Right lung (tissue), 2 donors: ENCODE measurements at regions not wholly inside any gene's neighbourhood (a gene's known extent, or its start where the extent isn't known, plus 50 kb on each side); places are given as distances from the start of the nearest gene placed in this dataset.
"Not testable (repeated sequence)": the region's sequence is repeated elsewhere in the genome, so short reads cannot be mapped to it uniquely, and the experiment has no call there.

Source experiments
- DNase-seq, 2 donors: peaks; one replicate each; pipeline ENCODE4 v3.0.0-alpha.2; 2013

DNA sequence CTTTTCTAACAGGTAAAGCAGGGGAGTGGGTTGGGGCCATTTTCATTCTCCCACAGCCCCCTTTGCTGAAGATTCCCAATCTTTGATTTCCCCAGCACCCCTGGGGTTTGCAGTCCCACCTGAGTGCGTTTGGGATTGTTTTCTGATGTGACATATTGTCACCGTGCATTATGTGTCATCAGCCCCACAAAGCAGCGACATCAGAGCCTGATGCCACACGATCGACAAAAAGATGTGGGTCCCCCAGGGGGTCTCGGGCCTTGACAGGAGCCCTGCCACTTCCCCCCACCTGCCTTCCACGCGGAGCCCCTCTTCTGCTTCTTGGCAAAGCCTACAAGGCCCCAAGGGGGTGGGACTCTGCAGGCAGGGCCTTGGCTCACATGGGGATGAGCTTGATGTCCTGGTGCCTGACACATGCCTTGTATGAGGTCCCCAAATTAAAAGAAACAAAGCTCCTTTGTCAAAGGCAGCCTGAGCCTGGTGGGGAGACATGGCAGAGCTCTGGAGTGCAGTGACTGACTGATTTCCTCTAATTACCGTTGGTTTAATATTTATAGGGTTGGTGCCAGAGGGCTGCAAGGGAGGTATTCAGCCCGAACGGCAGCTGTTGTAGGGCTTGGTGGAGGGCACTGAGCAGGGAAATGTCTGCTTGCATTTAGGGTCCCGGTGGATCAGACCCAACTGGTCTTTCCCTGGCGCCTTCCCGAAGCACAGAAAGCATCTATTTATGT, 149.2 kb downstream of the MIAT start:
- no peak for DNase-seq

DNA sequence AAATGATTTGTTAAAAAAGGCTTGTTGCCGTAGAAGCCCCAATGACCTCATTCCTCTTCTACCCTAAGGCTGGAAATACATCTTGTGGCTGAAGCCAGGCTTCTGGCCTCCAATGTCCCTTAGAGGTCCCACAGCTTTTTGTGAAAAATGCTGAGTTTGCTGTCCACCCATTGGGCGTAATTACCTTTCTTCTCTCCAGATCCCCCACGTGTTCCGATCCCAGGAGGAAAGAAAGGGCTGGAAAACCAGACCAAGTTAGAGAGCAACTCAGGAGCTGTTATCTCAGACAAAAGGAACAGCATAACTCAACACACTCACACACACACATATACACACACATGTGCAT, 154.2 kb downstream of the MIAT start:
- no peak for DNase-seq

DNA sequence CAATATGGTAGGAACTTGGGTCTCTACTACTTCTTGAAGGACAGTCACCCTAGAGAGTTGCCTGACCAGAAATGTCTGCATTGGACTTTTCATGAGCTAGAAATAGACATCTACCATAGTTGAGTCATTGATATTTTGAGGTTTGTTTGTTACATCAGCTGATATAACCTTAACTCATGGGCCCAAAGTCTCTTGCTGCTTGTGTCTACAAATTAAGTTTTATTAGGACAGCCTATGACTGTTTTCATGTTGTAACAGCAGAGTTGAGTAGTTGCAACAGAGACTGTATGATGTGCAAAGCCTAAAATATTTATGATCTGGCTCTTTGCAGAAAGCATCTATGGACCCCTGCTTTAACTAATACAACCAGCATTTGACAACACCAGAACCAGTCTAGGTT, 155.3 kb downstream of the MIAT start:
- no peak for DNase-seq

DNA sequence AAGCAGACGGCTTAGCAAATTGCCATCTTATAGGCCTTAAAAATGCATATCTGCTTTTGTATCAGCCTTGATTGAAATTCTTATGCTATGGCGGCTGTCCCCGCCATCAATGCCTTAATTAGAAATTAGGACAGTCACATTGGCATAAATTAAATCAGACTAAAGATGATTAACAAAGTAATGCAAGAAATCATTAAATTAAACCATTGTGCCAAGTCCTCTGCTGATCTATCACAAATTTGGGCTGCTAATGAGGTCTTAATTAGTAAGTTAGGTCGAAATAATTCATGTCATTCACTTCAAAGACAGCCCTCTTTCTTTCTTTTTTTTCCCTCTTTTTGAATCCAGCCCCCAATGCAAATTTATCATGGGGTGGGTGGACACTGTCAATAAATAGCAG, 159.3 kb downstream of the MIAT start:
- DNase-seq = no peak

DNA sequence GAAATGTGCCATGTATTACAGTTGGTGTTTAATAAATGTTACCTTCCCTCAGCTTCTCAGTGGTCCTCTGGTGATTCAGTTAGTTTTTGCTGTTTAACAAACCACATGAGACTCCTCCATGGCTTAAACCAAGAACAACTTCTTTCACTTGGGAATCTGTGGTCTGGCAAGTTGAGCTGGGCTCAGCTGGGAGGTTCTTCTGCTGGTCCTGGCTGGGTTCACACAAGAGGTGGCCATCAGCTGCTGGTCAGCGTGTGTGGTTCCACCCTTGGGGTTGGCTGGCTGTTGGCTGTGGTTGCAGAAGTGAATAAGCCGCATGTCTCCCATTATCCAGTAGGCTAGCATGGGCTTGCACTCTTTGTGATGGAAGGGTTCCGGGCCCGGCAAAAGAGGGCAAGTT, 160.5 kb downstream of the MIAT start:
- DNase-seq = no peak

DNA sequence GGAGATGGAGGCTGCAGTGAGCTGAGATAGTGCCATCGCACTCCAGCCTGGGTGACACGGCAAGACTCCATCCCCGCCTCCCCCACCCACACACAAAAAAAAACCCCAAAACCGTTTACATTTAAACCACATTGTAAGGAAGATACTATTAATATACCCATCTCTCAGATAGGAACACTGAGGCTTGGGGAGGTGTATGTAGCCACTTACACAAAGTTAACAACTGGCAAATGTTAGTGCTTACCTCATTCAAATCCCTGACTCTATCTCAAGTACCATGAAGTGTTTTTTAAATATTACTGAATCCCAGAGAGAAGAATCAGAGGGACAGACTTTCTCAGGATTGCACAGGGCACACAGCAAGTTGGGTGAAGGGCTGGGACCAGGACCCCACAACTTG, 164.5 kb downstream of the MIAT start:
- no peak for DNase-seq

DNA sequence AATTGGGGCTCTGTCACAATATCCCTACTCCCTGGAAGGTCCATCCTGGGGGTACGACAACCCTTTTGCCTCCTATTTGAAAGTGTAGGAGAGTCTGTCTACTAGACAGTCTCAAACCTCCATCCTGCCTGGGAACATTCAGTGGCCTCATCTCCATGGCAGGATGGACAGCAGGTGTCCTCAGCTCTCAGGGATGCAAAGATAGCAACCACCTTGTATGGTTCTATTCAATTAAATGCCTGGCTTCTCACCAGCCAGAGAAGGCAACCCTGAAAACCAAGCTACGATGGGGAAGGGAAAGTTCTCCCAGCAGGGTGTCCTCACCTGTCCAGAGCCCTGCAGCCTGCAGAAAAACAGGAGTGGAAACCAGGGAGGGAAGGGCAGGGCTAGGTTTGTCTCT, 164.9 kb downstream of the MIAT start:
- no peak for DNase-seq

DNA sequence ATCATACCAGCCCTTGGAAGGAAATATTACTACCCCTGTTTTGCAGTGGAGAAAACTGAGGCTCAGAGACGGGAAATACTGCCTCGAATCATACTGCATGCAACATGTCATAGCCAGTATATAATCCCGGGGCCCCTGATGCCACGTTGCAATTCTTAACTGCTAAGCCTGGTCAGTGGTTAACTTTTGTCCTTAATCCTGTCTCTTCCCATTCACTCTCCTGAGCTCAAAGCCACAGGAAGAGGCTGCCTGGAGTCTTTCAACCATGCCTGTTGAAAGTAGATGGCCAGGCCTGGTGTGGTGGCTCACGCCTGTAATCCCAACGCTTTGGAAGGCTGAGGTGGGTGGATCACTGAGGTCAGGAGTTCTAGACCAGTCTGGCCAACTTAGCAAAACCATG, 166.6 kb downstream of the MIAT start:
- no peak for DNase-seq

DNA sequence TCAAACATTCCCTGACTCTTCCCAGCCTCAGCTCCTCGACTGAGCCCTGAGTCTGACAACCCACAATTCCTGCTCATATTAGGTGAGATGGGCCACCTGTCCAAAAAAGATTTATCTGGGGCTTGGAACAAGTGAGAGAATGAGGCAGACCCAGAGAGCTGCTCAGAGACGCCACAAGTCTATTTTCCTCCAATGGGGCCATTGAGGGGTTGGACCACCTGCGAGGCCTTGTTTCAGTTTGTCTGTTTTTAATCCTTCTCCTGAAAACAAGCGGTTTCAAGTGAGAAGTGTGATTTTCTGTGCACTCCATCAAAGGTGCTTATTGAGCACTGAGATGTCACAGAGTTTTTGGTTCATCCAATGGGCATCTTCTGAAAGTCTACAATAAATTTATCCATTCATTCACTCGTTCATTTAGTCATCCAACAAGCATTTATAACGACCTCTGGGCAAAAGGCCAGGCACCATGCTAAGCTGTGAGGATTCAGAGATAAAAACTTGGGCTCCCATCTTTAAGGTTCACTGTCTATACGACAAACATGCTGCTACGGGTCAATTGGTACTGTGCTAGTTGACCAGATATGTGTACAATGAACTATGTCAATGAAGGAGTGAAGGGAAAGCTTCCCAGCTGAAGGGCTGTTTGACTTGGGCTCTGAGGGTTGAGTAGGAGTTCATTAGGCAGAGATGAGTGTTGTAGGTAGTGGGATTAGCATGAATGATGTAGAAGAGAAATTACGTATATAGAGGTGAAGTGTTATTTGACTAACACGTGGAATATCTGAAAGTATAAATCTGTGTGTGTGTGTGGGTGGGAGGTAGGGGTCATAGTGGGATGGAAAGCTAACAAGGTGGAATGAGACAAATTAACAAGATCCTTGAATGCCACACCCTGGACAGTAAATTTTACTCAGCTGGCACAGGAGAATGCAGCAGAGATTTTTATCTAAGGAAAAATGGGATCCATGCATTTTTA, 168.9 kb downstream of the MIAT start:
- DNase-seq = no peak

DNA sequence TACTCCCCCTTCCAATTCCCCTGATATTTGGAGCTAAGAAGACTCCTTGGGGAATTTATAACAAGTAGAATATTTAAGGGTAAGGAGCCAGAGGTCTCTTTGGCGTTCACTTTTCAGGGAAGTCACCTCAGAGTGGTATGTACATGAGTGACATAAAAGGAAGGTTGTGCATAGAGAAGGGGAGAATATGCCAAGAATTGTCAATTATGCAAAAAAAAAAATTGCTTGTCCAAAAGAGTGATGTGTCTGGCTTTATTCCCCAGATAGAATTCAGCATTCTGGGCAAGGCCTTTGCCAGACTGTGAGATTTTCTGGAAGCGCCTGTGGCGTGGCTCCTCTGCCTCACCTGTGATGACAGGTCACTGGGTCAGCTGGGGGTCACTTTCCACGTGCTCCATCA, 170.2 kb downstream of the MIAT start:
- DNase-seq = no peak

DNA sequence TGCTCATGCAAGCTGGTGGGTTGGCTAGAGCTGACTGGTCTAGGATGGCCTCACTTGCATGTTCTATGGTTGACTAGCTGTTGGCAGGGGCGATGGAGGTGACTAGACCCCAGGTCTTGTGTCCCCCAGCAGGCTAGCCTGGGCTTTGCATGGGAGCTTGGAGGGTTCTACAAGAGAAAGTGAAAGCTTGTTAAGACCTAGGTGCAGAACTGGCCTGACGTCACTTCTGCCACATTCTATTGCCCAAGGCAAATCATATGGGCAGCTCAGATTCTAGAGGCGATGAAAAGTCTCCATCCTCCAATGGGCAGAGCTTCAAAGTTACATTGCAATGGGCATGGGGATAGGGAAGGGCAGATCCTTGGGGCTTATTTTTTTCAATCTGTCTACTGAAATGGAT, 170.9 kb downstream of the MIAT start:
- no peak for DNase-seq

DNA sequence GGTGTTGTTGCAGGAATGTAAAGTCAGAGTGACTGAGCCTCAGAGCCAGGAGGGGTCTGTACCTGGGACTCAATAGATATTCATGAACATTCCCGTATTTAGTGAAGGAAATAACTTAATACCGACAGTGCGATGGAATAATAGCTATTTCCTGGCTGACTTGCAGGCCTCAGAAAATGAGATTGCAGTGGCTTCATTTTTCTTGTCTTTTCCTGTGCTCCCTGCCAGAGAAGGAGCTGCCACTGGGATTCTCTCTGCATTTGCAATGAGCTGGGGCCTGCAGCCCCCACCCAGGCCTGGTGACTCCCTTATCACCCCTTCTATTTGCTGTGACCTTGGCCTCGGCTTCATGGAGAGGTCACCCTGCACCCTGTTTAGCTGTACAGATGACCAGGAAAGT, 173.4 kb downstream of the MIAT start:
- DNase-seq = no peak

DNA sequence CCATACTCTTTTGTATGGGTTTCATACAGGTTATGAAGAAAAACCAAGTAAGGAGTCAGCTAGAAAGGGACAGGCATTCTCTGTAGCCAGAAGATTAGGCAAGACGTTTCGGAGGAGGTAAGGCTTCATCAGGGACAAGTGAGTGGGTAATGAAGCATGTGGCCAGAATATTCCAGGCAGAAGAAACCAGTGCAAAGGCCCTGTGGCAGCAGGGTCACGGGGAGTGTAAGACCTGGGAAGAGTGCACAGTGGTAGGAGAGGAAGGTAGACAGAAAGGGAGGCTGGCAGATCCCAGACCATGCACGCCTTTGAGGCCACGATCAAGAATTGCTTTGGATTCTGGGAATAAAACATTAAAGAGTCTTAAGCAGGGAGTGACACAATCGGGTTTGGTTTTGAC, 177.6 kb downstream of the MIAT start:
- DNase-seq = no peak

DNA sequence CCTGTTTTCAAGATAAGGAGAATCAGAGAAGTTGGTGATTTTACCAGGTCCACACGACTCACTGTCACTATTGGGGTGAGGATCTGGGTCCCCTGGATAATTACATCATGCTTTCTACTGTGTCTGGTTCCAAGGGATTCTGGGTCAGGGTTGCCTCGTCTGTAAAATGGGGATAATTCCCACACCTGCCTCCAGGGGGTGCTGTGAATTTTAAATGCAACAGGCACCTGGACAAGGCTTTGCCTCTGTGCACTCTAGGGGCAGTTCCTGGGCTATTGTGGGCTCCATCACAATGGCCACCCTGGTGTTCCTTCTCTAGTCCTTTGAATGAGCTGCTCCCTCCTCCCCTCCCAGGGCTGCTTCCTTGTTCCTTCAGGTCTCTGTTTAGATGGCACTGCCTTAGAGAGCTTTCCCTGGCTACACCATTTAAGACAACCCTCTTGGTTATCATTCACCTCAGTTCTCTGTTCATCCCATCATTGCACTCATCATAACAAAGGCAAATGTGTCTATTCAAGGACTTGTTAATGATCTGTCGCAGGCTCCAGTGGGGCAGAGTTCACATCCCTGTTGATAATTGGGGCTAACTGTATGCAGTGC, 178.6 kb downstream of the MIAT start:
- no peak for DNase-seq

DNA sequence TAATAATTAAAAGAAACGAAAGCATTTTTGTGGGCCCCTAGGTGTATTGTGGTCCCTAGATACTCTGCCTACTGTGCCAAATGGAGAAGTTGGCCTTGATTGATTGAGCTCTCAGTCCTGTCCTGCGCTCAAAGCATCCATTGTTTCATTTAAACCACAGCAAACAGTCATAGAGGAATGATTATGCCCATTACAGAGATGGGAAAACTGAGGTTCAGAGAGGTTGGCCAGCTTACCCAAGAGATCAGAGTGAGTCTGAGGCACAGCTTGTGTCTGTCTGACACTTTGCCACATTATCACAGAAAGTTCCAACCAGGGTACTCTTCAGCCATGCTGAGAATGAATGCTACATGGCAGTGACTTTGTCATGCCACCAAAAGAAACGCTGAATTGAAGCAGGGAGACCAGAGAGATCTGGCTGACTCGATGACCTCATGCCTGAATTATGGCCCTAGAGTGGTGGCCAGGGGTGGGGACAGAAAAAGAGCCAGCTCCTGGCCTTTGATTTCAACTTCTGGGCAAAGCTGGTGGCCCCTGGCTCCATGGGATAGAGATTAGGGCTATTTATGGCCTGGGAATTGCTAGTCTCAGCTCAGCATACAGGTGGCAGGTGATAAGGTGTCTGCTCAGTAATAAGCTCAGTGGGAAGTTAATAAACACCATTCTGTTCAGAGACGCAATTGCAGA, 180.5 kb downstream of the MIAT start:
- DNase-seq = no peak

DNA sequence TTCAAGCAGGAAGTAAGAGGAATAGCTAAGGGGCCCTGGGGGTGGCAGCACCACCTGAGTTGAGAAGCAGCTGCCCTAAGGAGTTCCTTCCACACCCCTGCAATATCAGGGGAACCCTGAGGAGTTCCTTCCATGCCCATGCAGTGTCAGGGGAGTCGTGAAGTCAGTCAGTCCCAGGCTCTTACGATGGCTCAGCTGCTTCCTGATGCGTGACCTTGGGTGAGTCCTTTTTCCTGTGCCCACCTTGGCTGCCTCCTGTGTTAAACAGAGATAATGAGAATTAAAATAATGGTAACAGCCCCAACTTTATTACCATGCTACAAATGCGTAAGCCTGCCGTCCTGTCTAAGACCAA, 181.1 kb downstream of the MIAT start:
- DNase-seq = no peak

DNA sequence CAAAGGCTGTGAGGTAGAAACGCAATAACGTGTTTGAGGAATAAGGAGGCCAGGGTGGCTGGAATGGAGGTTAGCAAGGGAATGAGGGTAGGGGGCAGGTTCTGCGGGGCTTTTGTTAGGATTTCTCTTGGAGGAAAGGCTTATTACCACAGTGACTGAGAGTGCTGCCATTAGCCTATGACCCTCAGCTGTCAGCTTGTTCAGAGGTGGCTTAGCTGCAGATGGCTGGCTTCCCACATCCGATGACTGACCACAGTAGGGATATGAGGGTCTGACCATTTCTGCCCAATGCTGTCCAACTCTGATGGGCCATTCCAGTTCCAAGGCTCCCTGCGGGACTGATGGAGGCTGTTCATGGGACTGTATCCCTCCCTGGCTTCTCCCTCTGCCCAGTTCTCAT, 181.8 kb downstream of the MIAT start:
- no peak for DNase-seq

DNA sequence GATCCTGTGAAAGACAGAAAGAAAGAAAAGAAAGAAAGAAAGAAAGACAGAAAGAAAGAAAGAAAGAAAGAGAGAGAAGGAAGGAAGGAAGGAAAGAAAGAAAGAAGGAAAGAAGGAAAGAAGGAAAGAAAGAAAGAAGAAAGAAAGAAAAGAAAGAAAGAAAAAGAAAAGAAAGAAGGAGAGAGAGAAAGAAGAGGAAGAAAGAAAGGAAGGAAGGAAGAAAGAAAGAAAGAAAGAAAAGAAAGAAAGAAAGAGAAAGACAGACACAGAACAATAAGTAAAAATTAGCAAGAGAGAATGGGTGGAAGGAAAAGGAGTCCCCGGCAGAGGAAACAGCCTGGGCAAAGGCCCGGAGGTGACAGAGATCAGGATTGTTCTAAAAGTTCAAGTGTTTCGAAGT, 183.4 kb downstream of the MIAT start:
- DNase-seq = not testable (repeated sequence)

DNA sequence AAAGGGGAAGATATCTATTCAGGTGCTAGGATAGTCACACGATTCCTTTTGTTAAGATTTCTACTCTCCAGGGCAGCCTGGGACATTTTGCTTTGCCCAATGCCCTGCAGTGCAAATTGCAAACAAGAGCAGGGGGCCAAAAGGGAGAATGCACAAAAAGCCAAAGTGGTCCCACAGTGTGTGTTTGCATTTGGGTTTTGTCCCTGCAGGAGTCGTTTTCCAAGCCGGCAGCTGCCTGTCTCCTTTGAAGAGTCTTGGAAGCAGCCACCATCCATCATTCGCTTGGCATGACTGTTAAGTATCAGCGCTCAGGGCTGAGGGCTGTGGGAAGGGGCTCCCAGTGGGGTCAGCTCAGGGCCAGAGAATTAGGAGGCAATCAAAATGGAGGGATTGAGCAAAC, 184.7 kb downstream of the MIAT start:
- no peak for DNase-seq

DNA sequence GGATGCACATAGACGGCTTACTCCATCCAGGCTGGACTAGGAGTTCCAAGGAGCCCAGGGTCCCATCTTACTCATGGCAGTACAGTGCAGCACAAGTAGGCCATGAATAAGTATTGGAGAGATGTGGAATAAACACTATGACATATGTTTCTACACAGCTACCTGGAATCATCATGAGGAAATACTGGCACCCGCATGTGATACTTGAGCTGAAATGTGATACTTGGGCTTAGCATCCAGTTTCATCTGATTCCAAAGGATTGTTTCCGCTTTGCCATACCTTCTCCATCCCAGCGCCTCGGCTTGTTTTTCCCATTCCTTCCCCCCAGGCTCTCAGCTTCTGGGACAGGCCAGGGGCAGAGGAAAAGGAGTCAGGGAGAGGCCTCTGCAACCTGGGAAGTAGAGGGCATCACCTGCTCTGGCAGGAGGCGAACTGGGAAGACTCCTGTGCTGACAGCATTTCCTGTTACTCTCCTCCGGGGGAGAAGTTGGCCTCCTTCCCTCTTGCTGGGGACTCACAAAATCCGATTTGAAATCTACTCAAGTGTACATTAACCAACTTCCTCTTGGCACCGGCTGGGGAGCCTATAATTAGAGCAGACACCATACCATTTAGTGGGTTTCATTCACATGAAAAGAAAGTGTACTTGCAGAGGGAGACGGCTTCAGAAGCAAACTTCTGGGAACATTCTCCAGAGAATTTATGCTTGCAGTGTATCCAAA, 187.8 kb downstream of the MIAT start:
- DNase-seq = no peak

DNA sequence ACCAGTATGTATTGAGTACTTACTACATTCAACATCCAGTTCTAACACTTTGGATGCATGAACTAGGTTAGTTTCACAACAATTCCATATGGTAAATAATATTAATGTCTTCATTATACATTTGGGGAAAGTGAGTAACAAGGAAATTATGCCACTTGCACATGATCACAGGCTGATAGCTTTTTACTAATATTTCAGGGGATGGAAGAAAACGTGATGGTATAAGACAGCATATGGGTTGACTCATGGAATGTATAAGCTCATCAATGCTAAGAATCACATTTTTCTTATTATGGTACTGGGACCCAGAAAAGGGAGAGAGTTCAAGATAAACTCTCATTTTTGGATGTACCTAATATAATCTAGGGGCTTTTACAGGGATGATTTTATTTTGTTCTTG, 188.7 kb downstream of the MIAT start:
- DNase-seq = no peak

DNA sequence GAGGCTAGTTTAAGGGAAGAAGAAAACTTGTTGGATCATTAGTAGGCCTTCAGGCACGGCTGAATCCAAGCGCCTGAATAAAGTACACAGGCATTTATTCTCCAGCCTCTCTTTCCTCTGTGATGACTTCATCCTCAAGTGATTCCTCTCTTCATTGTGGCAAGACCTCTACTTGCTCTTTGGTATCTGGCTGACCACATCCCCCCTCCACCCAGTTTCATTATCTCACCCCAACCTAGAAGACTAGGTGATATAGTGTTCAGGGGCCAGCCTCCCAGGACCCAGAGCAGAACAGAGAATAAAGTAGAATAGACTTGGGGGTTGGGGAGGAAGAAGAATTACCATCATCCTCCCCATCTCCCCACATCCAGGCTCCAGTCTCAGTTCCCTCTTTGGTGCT, 189.3 kb downstream of the MIAT start:
- no peak for DNase-seq
